H9 (cell line): ENCODE measurements at regions not wholly inside any gene's neighbourhood (a gene's known extent, or its start where the extent isn't known, plus 50 kb on each side); places are given as distances from the start of the nearest gene placed in this dataset.

ENCODE experiments used
- DNase-seq: peaks from one replicate; pipeline ENCODE4 v3.0.0-alpha.2; 2017
- H2AFZ ChIP-seq: one replicate; pipeline ENCODE4 v1.6.1; 2013; ENCODE audit warnings: mild to moderate bottlenecking, low read length, control low read depth, moderate library complexity
- H2AK5ac ChIP-seq: 2 replicates; pipeline ENCODE4 v1.6.1; 2013; ENCODE audit warnings: low read length, control low read depth, mixed read lengths; ENCODE audit not compliant: insufficient read length
- H2BK120ac ChIP-seq: one replicate; pipeline ENCODE4 v1.6.1; 2013; ENCODE audit warnings: low read depth, mild to moderate bottlenecking, low read length, control low read depth, inconsistent platforms; ENCODE audit not compliant: poor library complexity, severe bottlenecking
- H2BK12ac ChIP-seq: 2 replicates; pipeline ENCODE4 v1.6.1; 2013; ENCODE audit warnings: low read length, control low read depth, mixed read lengths, low read depth; ENCODE audit not compliant: insufficient read length
- H2BK15ac ChIP-seq: 2 replicates; pipeline ENCODE4 v1.6.1; 2013; ENCODE audit warnings: low read depth, low read length, control low read depth
- H2BK20ac ChIP-seq: one replicate; pipeline ENCODE4 v1.6.1; 2013; ENCODE audit warnings: low read depth, mild to moderate bottlenecking, low read length, control low read depth, inconsistent platforms; ENCODE audit not compliant: poor library complexity, severe bottlenecking
- H2BK5ac ChIP-seq: 2 replicates; pipeline ENCODE4 v1.6.1; 2013; ENCODE audit warnings: low read length, control low read depth, mixed read lengths; ENCODE audit not compliant: insufficient read length
- H3K14ac ChIP-seq: 2 replicates; pipeline ENCODE4 v1.6.1; 2013; ENCODE audit warnings: low read length, control low read depth; ENCODE audit not compliant: insufficient read depth
- H3K18ac ChIP-seq: 2 replicates; pipeline ENCODE4 v1.6.1; 2013; ENCODE audit warnings: low read depth, mild to moderate bottlenecking, mixed read lengths, low read length, control low read depth; ENCODE audit not compliant: insufficient read length
- H3K23ac ChIP-seq: 2 replicates; pipeline ENCODE4 v1.6.1; 2013; ENCODE audit warnings: low read length, control low read depth, mixed read lengths, low read depth; ENCODE audit not compliant: insufficient read length
- H3K23me2 ChIP-seq: 2 replicates; pipeline ENCODE4 v1.6.1; 2013; ENCODE audit warnings: low read depth, mild to moderate bottlenecking, mixed read lengths, low read length, control low read depth; ENCODE audit not compliant: insufficient read length, poor library complexity, severe bottlenecking
- H3K27ac ChIP-seq: 2 replicates; pipeline ENCODE4 v1.5.1; 2013; ENCODE audit warnings: low read length, control low read depth, mixed read lengths, low read depth; ENCODE audit not compliant: insufficient read length
- H3K27me3 ChIP-seq: 2 replicates; pipeline ENCODE4 v1.6.1; 2013; ENCODE audit warnings: low read length, control low read depth, inconsistent platforms; ENCODE audit not compliant: insufficient read depth
- H3K4ac ChIP-seq: 2 replicates; pipeline ENCODE4 v1.6.1; 2013; ENCODE audit warnings: low read depth, mild to moderate bottlenecking, control low read depth, inconsistent platforms, low read length, moderate library complexity
- H3K4me1 ChIP-seq: 2 replicates; pipeline ENCODE4 v1.6.1; 2013; ENCODE audit warnings: low read length, control low read depth, inconsistent platforms; ENCODE audit not compliant: insufficient read depth
- H3K4me2 ChIP-seq: 2 replicates; pipeline ENCODE4 v1.6.1; 2013; ENCODE audit warnings: low read length, control low read depth, mixed read lengths; ENCODE audit not compliant: insufficient read length, insufficient read depth
- H3K56ac ChIP-seq: 2 replicates; pipeline ENCODE4 v1.6.1; 2013; ENCODE audit warnings: low read depth, mild to moderate bottlenecking, mixed read lengths, low read length, control low read depth; ENCODE audit not compliant: insufficient read length
- H3K79me1 ChIP-seq: 2 replicates; pipeline ENCODE4 v1.6.1; 2013; ENCODE audit warnings: low read depth, mild to moderate bottlenecking, moderate library complexity, low read length, control low read depth, inconsistent platforms; ENCODE audit not compliant: insufficient read depth, poor library complexity, severe bottlenecking
- H3K79me2 ChIP-seq: 2 replicates; pipeline ENCODE4 v1.6.1; 2013; ENCODE audit warnings: low read length, control low read depth, inconsistent platforms; ENCODE audit not compliant: insufficient read depth
- H3K9ac ChIP-seq: 2 replicates; pipeline ENCODE4 v1.6.1; 2013; ENCODE audit warnings: low read length, control low read depth, mixed read lengths; ENCODE audit not compliant: insufficient read length; ENCODE audit errors: extremely low read depth
- H3K9me3 ChIP-seq: one replicate; pipeline ENCODE4 v1.6.1; 2013; ENCODE audit warnings: low read depth, low read length, inconsistent platforms; ENCODE audit not compliant: control insufficient read depth
- H3T11ph ChIP-seq: one replicate; pipeline ENCODE4 v1.6.1; 2013; ENCODE audit warnings: mild to moderate bottlenecking, low read length, control low read depth, inconsistent platforms
- H4K20me1 ChIP-seq: one replicate; pipeline ENCODE4 v1.6.1; 2013; ENCODE audit not compliant: control insufficient read depth, insufficient read length, insufficient read depth
- H4K5ac ChIP-seq: 2 replicates; pipeline ENCODE4 v1.6.1; 2013; ENCODE audit warnings: low read depth, mild to moderate bottlenecking, mixed read lengths, low read length, control low read depth; ENCODE audit not compliant: insufficient read length
- H4K8ac ChIP-seq: replicated peaks from 2 replicates; pipeline ENCODE4 v1.6.1; 2013; ENCODE audit warnings: low read length, control low read depth, mixed read lengths, low read depth; ENCODE audit not compliant: insufficient read length
- H4K91ac ChIP-seq: 2 replicates; pipeline ENCODE4 v1.6.1; 2013; ENCODE audit warnings: low read depth, mild to moderate bottlenecking, moderate library complexity, mixed read lengths, low read length, control low read depth; ENCODE audit not compliant: insufficient read length
- H3K27ac Mint-ChIP-seq, 3 experiments: 2 replicates in 2 of 3; 3 replicates in 1 of 3; pipeline ENCODE4 v1.8.0; 2020 to 2021; ENCODE audit warnings: mixed read lengths in 3 of 3, mild to moderate bottlenecking in 1 of 3, moderate library complexity in 1 of 3
- H3K27me3 Mint-ChIP-seq: 2 replicates; pipeline ENCODE4 v1.8.0; 2021; ENCODE audit warnings: low read depth, mild to moderate bottlenecking, moderate library complexity, mixed read lengths
- H3K36me3 Mint-ChIP-seq, 3 experiments: 2 replicates in 2 of 3; 3 replicates in 1 of 3; pipeline ENCODE4 v1.8.0; 2020 to 2021; ENCODE audit warnings: low read depth in 3 of 3, mixed read lengths in 3 of 3; ENCODE audit not compliant: insufficient read depth in 1 of 3
- H3K4me1 Mint-ChIP-seq, 2 experiments: 2 replicates each; pipeline ENCODE4 v1.8.0; 2020; ENCODE audit warnings: mixed read lengths in 2 of 2
- H3K4me3 Mint-ChIP-seq, 2 experiments: 2 replicates in 1 of 2; 3 replicates in 1 of 2; pipeline ENCODE4 v1.8.0; 2020 to 2021; ENCODE audit warnings: mild to moderate bottlenecking in 2 of 2, mixed read lengths in 2 of 2, moderate library complexity in 1 of 2
- H3K9me3 Mint-ChIP-seq, 2 experiments: 2 replicates in 1 of 2; 3 replicates in 1 of 2; pipeline ENCODE4 v1.8.0; 2020; ENCODE audit warnings: mild to moderate bottlenecking in 2 of 2, mixed read lengths in 2 of 2, moderate library complexity in 1 of 2
- WGBS: extraction: QIAGEN DNeasy Blood & Tissue Kit; methylation state at CpG from one replicate; pipeline ENCODE4 v1.1.7; 2013; ENCODE audit warnings: missing lambda C conversion rate, low lambda C conversion rate, mixed read lengths; ENCODE audit not compliant: insufficient read length; ENCODE audit errors: extremely low coverage; 5-methylcytosine and 5-hydroxymethylcytosine counted together
- TF ChIP-seq, protein P1 (sequence below): fragments of 200-600 bp; sonication (generic); conservative IDR thresholded peaks from 3 replicates; pipeline ENCODE4 v1.8.0; 2021; ENCODE audit warnings: antibody characterized with exemption, mild to moderate bottlenecking

- no peak for DNase-seq
- Histone ChIP-seq H4K5ac (no peak overlapping the region), H3K9ac (no peak overlapping the region), H2BK120ac (no peak overlapping the region), H3K9me3 (peaks cover 17% of the 10 kb centered on the region), H3K27me3 (no peaks in the 10 kb centered on the region), H3K18ac (no peak overlapping the region), H3K4ac (no peak overlapping the region), H2AFZ (no peak overlapping the region), H3K79me1 (no peaks in the 10 kb centered on the region), H3K23me2 (no peaks in the 10 kb centered on the region), H2BK20ac (no peak overlapping the region), H4K20me1 (no peaks in the 10 kb centered on the region), H2AK5ac (no peak overlapping the region), H2BK5ac (no peak overlapping the region), H4K8ac (no peak overlapping the region), H3T11ph (no peak overlapping the region), H3K14ac (no peak overlapping the region), H3K23ac (no peak overlapping the region), H3K27ac (no peak overlapping the region), H2BK12ac (no peak overlapping the region), H3K4me1 (no peaks in the 10 kb centered on the region), H3K4me2 (no peak overlapping the region), H3K56ac (no peak overlapping the region), H3K79me2 (no peaks in the 10 kb centered on the region), H2BK15ac (no peak overlapping the region), H4K91ac (no peak overlapping the region)
- no peak overlapping the region for H3K27ac Mint-ChIP-seq
- TF ChIP-seq, protein P1, sequence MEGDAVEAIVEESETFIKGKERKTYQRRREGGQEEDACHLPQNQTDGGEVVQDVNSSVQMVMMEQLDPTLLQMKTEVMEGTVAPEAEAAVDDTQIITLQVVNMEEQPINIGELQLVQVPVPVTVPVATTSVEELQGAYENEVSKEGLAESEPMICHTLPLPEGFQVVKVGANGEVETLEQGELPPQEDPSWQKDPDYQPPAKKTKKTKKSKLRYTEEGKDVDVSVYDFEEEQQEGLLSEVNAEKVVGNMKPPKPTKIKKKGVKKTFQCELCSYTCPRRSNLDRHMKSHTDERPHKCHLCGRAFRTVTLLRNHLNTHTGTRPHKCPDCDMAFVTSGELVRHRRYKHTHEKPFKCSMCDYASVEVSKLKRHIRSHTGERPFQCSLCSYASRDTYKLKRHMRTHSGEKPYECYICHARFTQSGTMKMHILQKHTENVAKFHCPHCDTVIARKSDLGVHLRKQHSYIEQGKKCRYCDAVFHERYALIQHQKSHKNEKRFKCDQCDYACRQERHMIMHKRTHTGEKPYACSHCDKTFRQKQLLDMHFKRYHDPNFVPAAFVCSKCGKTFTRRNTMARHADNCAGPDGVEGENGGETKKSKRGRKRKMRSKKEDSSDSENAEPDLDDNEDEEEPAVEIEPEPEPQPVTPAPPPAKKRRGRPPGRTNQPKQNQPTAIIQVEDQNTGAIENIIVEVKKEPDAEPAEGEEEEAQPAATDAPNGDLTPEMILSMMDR: no peak
- H3K27me3 Mint-ChIP-seq: peaks cover 2% of the 10 kb centered on the region; the same call in 1 of the 2 replicates
- H3K9me3 Mint-ChIP-seq: peaks cover 31 to 43% of the 10 kb centered on the region in 2 experiments
- no CpG with 5 or more reads among the region's 1 CpG for WGBS
- H3K36me3 Mint-ChIP-seq: peaks cover 9 to 44% (median 42%) of the 10 kb centered on the region in 3 experiments
- peaks cover 6 to 20% of the 10 kb centered on the region in 2 experiments for H3K4me1 Mint-ChIP-seq
- H3K4me3 Mint-ChIP-seq: no peak overlapping the region
These were observed 147.5 kb upstream of the FBXL17 start for GRCh38 chr5:108529381-108529780.
